ENCODE measurements at regions not wholly inside any gene's neighbourhood (a gene's known extent, or its start where the extent isn't known, plus 50 kb on each side); places are given as distances from the start of the nearest gene placed in this dataset.
"Not testable (repeated sequence)": the region's sequence is repeated elsewhere in the genome, so short reads cannot be mapped to it uniquely, and the experiment has no call there.

GRCh38 chr9:78712903-78713613 lies 416.1 kb downstream of the PSAT1 start:
- intact Hi-C loops (cut with micrococcal nuclease; ENCODE audit: unreplicated experiment), result no loop called here
- Histone ChIP-seq H3K27ac (ENCODE audit: low read depth, low read length, poor library complexity, severe bottlenecking) (no peak overlapping the region), H3K27me3 (replicated peaks; ENCODE audit: insufficient read depth, low read depth, low read length, poor library complexity) (no peaks in the 10 kb centered on the region), H3K4me3 (ENCODE audit: low read depth, low read length, poor library complexity, severe bottlenecking) (no peak overlapping the region), H3K4me1 (ENCODE audit: insufficient read depth, low read length, poor library complexity, severe bottlenecking) (no peaks in the 10 kb centered on the region), H3K9me3 (ENCODE audit: low read depth, low read length, poor library complexity, severe bottlenecking) (no peaks in the 10 kb centered on the region), H3K36me3 (ENCODE audit: insufficient read depth, low read length, poor library complexity, severe bottlenecking) (no peaks in the 10 kb centered on the region)
- TF ChIP-seq EZH2 (IDR thresholded peaks at IDR 0.05; ENCODE audit: borderline replicate concordance, low read depth, low read length, poor library complexity, severe bottlenecking), result no peak
- no peak for TF ChIP-seq CTCF (conservative IDR thresholded peaks at IDR 0.05; ENCODE audit: low read depth, low read length)
- CTCF ChIA-PET, result no interaction called here
- DNase-seq (ENCODE audit: low spot score), result no peak
- BruUV-seq (replicated peaks), result no TSS peak
- POLR2A ChIA-PET (ENCODE audit: low non-redundant PET), result no interaction called here

DNA sequence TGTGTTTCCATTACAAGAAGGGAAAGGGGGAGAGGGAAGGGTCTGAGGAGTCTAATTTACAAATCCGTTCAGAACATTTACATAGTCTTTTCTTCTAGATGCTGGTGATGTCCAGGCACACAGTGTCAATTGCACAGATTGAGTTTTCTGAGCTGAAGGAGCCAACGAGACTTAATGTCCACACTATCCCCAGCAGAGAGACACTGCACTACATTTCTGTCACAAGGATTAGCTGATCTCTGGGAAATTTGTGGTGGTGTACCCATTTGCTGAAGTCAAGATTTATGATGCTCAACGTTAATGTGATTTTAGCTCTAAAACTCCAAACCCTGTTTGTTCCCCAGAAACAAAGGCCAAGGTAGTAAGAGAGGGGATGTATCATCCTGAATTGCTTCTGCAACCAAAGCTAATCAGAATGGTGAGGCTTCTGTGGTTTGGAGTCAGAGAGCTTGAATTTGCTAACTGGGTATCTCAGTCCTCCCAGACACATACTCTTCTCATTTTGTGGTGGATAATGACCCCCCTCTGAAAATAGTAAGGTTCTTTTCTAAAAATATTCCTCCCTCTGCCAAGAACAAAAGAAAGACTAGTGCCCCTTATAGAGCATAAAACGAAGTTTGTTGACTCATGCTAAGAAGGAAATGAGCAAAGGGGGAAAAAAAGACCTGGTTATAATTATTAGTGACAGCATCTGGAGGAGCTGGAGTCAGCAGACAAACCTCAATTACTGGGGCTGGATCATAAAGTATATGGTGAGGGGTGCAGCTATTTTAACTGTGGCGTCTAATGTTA lies 416.9 kb downstream of the PSAT1 start:
- POLR2A ChIA-PET (ENCODE audit: low non-redundant PET), result no interaction called here
- no peak for TF ChIP-seq CTCF (conservative IDR thresholded peaks at IDR 0.05; ENCODE audit: low read depth, low read length)
- TF ChIP-seq EZH2 (IDR thresholded peaks at IDR 0.05; ENCODE audit: borderline replicate concordance, low read depth, low read length, poor library complexity, severe bottlenecking), result no peak
- H3K27ac ChIP-seq (ENCODE audit: low read depth, low read length, poor library complexity, severe bottlenecking), result no peak overlapping the region
- BruUV-seq (replicated peaks), result no TSS peak
- H3K9me3 ChIP-seq (ENCODE audit: low read depth, low read length, poor library complexity, severe bottlenecking), result no peaks in the 10 kb centered on the region
- CTCF ChIA-PET, result no interaction called here
- H3K4me1 ChIP-seq (ENCODE audit: insufficient read depth, low read length, poor library complexity, severe bottlenecking), result no peaks in the 10 kb centered on the region
- peak; percentile 69 for DNase-seq (ENCODE audit: low spot score)
- no peak overlapping the region for H3K4me3 ChIP-seq (ENCODE audit: low read depth, low read length, poor library complexity, severe bottlenecking)
- no peaks in the 10 kb centered on the region for H3K36me3 ChIP-seq (ENCODE audit: insufficient read depth, low read length, poor library complexity, severe bottlenecking)
- H3K27me3 ChIP-seq (replicated peaks; ENCODE audit: insufficient read depth, low read depth, low read length, poor library complexity), result no peaks in the 10 kb centered on the region
- intact Hi-C loops (cut with micrococcal nuclease; ENCODE audit: unreplicated experiment), result no loop called here

DNA sequence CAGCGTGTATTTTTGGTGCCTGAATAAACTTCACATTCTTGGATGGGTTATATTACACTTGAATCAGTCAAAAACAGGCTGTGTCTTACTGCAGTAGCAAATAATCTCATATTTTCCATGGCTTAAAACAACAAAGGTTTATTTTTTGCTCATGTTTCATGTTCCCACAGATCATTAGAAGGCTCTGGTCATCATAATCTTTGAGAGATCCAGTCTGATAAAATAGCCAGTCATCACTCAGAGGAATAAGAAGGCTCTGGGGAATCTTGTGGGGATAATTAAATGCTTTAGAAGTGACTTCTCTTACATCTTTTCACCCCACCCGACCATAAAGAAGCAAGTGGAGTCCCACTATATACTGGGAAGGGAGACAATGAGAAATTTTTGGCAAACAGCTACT lies 417.7 kb downstream of the PSAT1 start:
- H3K27me3 ChIP-seq (replicated peaks; ENCODE audit: insufficient read depth, low read depth, low read length, poor library complexity), result no peaks in the 10 kb centered on the region
- H3K27ac ChIP-seq (ENCODE audit: low read depth, low read length, poor library complexity, severe bottlenecking), result no peak overlapping the region
- no TSS peak for BruUV-seq (replicated peaks)
- no peaks in the 10 kb centered on the region for H3K4me1 ChIP-seq (ENCODE audit: insufficient read depth, low read length, poor library complexity, severe bottlenecking)
- TF ChIP-seq CTCF (conservative IDR thresholded peaks at IDR 0.05; ENCODE audit: low read depth, low read length) (no peak), EZH2 (IDR thresholded peaks at IDR 0.05; ENCODE audit: borderline replicate concordance, low read depth, low read length, poor library complexity, severe bottlenecking) (no peak)
- H3K4me3 ChIP-seq (ENCODE audit: low read depth, low read length, poor library complexity, severe bottlenecking), result no peak overlapping the region
- intact Hi-C loops (cut with micrococcal nuclease; ENCODE audit: unreplicated experiment), result no loop called here
- DNase-seq (ENCODE audit: low spot score), result no peak
- ChIA-PET CTCF (no interaction called here), POLR2A (ENCODE audit: low non-redundant PET) (no interaction called here)
- no peaks in the 10 kb centered on the region for H3K36me3 ChIP-seq (ENCODE audit: insufficient read depth, low read length, poor library complexity, severe bottlenecking)
- no peaks in the 10 kb centered on the region for H3K9me3 ChIP-seq (ENCODE audit: low read depth, low read length, poor library complexity, severe bottlenecking)

GRCh38 chr9:78719029-78719428 lies 422.1 kb downstream of the PSAT1 start:
- CTCF ChIA-PET, result not testable (repeated sequence)

More at GRCh38 chr9:78719029-78719428, 422.1 kb downstream of the PSAT1 start:
- DNase-seq (ENCODE audit: low spot score); intact Hi-C loops (cut with micrococcal nuclease; ENCODE audit: unreplicated experiment); H3K4me1 ChIP-seq (ENCODE audit: insufficient read depth, low read length, poor library complexity, severe bottlenecking); BruUV-seq (replicated peaks); H3K36me3 ChIP-seq (ENCODE audit: insufficient read depth, low read length, poor library complexity, severe bottlenecking); H3K4me3 ChIP-seq (ENCODE audit: low read depth, low read length, poor library complexity, severe bottlenecking); H3K27me3 ChIP-seq (replicated peaks; ENCODE audit: insufficient read depth, low read depth, low read length, poor library complexity); H3K27ac ChIP-seq (ENCODE audit: low read depth, low read length, poor library complexity, severe bottlenecking); H3K9me3 ChIP-seq (ENCODE audit: low read depth, low read length, poor library complexity, severe bottlenecking); POLR2A ChIA-PET (ENCODE audit: low non-redundant PET): not testable (repeated sequence)

Measured in A673 (cell line).